NB4 (cell line): ENCODE measurements at regions not wholly inside any gene's neighbourhood (a gene's known extent, or its start where the extent isn't known, plus 50 kb on each side); places are given as distances from the start of the nearest gene placed in this dataset.

ENCODE experiments used
- MYC ChIP-seq: IDR thresholded peaks from 2 replicates; pipeline ENCODE4 v1.6.1; 2011; ENCODE audit warnings: low read depth, low read length
- POLR2A ChIP-seq: IDR thresholded peaks from 2 replicates; pipeline ENCODE4 v1.6.1; 2011; ENCODE audit warnings: mild to moderate bottlenecking; ENCODE audit not compliant: insufficient read length; ENCODE audit errors: extremely low read depth
- TF ChIP-seq, protein P1 (sequence below): IDR thresholded peaks from one replicate; pipeline ENCODE4 v1.5.1; 2012; ENCODE audit warnings: low read depth, low read length
- TF ChIP-seq, protein P2 (sequence below): IDR thresholded peaks from 2 replicates; pipeline ENCODE4 v1.6.1; 2011; ENCODE audit warnings: low read depth, low read length

GRCh38 chrX:115419069-115419468 is 129.6 kb downstream of the LUZP4 start:
- TF ChIP-seq, protein P1, sequence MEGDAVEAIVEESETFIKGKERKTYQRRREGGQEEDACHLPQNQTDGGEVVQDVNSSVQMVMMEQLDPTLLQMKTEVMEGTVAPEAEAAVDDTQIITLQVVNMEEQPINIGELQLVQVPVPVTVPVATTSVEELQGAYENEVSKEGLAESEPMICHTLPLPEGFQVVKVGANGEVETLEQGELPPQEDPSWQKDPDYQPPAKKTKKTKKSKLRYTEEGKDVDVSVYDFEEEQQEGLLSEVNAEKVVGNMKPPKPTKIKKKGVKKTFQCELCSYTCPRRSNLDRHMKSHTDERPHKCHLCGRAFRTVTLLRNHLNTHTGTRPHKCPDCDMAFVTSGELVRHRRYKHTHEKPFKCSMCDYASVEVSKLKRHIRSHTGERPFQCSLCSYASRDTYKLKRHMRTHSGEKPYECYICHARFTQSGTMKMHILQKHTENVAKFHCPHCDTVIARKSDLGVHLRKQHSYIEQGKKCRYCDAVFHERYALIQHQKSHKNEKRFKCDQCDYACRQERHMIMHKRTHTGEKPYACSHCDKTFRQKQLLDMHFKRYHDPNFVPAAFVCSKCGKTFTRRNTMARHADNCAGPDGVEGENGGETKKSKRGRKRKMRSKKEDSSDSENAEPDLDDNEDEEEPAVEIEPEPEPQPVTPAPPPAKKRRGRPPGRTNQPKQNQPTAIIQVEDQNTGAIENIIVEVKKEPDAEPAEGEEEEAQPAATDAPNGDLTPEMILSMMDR = no peak
- TF ChIP-seq POLR2A = no peak
- no peak for TF ChIP-seq MYC
- TF ChIP-seq, protein P2, sequence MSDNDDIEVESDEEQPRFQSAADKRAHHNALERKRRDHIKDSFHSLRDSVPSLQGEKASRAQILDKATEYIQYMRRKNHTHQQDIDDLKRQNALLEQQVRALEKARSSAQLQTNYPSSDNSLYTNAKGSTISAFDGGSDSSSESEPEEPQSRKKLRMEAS = no peak
